ENCODE measurements at regions not wholly inside any gene's neighbourhood (a gene's known extent, or its start where the extent isn't known, plus 50 kb on each side); places are given as distances from the start of the nearest gene placed in this dataset.

DNA sequence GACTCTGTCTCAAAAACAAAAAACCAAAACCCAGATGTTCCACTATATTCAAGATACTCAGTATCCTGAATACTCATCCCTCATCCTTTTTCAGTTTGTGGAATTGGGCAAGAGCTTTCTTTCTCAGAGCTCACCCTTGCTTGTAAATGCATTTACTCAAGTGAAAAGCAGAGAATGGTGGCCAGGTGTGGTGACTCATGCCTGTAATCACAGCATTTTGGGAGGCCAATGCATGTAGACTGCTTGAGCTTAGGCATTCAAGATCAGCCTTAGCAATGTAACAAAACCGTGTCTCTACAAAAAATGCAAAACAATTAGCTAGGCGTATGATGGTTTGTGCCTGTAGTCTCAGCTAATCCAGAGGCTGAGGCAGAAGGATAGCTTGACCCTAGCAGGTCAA, 553.2 kb upstream of the AMELY start:
- DNase-seq (ENCODE audit: low read depth in 3 of 3) = no peak

DNA sequence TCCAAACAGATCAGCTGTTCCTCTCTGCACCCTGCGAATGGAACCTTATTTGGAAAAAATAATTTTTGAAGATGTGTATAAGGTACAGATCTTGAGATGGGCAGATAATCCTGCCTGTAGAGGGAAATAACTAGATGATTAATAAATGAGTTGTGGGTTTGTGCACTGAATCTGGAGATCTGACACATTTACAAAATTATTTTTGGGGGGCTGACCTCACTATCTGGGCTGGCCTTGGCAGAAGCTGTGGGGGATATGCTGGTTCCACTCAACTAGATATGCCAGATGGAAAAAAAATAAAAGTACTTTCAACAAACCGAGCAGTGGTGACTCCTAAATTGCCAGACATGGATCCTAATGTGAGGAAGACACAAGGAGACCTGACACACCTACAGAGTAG, 552.2 kb upstream of the AMELY start:
- no peak for DNase-seq (ENCODE audit: low read depth in 3 of 3)

- DNase-seq (ENCODE audit: low read depth in 3 of 3) = no peak
Measured at GRCh38 chrY:7463196-7463595, 551.6 kb upstream of the AMELY start.

DNA sequence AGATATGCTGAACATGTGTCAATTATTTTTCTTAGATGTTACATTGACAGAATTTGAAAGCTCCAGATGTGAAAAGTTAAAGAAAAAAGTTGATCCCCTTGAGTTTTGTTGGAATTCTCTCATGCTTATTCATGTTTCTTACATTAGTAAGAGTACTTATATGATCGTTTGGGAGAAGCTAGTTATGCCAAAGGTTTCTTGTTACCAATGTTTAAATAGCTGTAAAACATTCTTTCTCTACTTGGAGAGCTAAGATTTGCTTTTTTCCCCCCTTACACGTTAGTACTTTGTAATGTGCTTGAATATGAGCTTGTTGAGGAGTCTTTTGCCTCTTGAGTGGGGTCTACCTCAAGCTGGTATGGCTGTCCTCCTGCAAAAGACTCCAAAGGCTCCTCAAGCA, 551.1 kb upstream of the AMELY start:
- no peak for DNase-seq (ENCODE audit: low read depth in 3 of 3)

- DNase-seq (ENCODE audit: low read depth in 3 of 3) = no peak
Measured at GRCh38 chrY:7461873-7462525, 550.4 kb upstream of the AMELY start.

- no peak for DNase-seq (ENCODE audit: low read depth in 3 of 3)
Measured at GRCh38 chrY:7459802-7460201, 548.2 kb upstream of the AMELY start.

GRCh38 chrY:7458301-7459078, 546.9 kb upstream of the AMELY start:
- DNase-seq (ENCODE audit: low read depth in 3 of 3) = no peak

GRCh38 chrY:7457286-7458015, 545.9 kb upstream of the AMELY start:
- DNase-seq (ENCODE audit: low read depth in 3 of 3) = no peak

GRCh38 chrY:7455626-7456025, 544.1 kb upstream of the AMELY start:
- no peak for DNase-seq (ENCODE audit: low read depth in 3 of 3)

GRCh38 chrY:7453336-7453735, 541.8 kb upstream of the AMELY start:
- DNase-seq (ENCODE audit: low read depth in 3 of 3) = no peak

GRCh38 chrY:7452246-7452645, 540.7 kb upstream of the AMELY start:
- no peak for DNase-seq (ENCODE audit: low read depth in 3 of 3)

GRCh38 chrY:7449860-7450259, 538.3 kb upstream of the AMELY start:
- DNase-seq (ENCODE audit: low read depth in 3 of 3) = no peak

GRCh38 chrY:7448687-7449086, 537.1 kb upstream of the AMELY start:
- DNase-seq (ENCODE audit: low read depth in 3 of 3) = no peak

DNA sequence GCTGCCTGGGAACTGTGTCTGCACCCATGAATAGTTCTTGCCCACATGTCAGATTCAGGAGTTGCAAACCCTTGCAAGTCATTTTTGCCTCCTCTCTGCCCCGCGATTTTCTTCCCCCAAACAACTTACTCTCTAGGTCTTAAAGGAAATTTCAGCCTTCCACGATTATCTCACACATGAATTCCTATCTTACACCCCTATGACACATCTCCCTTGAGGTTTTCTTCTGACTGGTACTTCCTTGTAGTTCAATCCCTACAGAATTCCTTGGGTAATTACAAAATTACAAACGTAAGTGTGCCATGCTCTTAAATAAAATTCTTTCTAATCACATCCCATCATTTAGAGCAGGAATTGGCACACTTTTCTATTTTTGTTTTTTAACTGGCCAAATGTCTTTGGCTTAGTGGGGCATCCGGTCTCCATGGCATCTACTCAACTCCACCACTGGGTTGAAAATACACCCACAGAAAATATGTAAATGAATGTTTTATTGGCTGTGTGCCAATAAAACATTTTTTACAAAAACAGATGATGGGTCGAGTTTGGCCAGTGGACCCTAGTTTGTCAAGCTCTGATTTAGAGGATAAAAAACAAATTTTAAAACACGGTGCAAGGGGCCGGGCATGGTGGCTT, 536.4 kb upstream of the AMELY start:
- DNase-seq (ENCODE audit: low read depth in 3 of 3) = no peak

- no peak for DNase-seq (ENCODE audit: low read depth in 3 of 3)
Measured at GRCh38 chrY:7444141-7444540, 532.6 kb upstream of the AMELY start.

GRCh38 chrY:7440796-7441530, 529.4 kb upstream of the AMELY start:
- no peak for DNase-seq (ENCODE audit: low read depth in 3 of 3)

- no peak for DNase-seq (ENCODE audit: low read depth in 3 of 3)
Measured at GRCh38 chrY:7437086-7437485, 525.5 kb upstream of the AMELY start.

- DNase-seq (ENCODE audit: low read depth in 3 of 3) = no peak
Measured at GRCh38 chrY:7433817-7434809, 522.6 kb upstream of the AMELY start.

- DNase-seq (ENCODE audit: low read depth in 3 of 3) = no peak
Measured at GRCh38 chrY:7419165-7419564, 507.6 kb upstream of the AMELY start.

- no peak for DNase-seq (ENCODE audit: low read depth in 3 of 3)
Measured at GRCh38 chrY:7417946-7418345, 506.4 kb upstream of the AMELY start.
